SU-DHL-6 (cell line): ENCODE measurements at regions not wholly inside any gene's neighbourhood (a gene's known extent, or its start where the extent isn't known, plus 50 kb on each side); places are given as distances from the start of the nearest gene placed in this dataset.

Experiments used
- H2AFZ ChIP-seq: fragments of 200-600 bp; sonication (generic); 2 replicates; pipeline ENCODE4 v1.6.1; 2014; ENCODE audit warnings: low read depth, mild to moderate bottlenecking, moderate library complexity, mixed read lengths, antibody characterized with exemption, low read length; ENCODE audit not compliant: severe bottlenecking
- H3F3A ChIP-seq: fragments of 200-600 bp; shearing (Covaris generic); 2 replicates; pipeline ENCODE4 v1.6.0; 2016; ENCODE audit warnings: antibody characterized with exemption, mild to moderate bottlenecking; ENCODE audit not compliant: insufficient read depth
- H3K27ac ChIP-seq: fragments of 200-600 bp; sonication (generic); 2 replicates; pipeline ENCODE4 v1.5.1; 2016; ENCODE audit warnings: low read depth, mild to moderate bottlenecking, low read length, moderate library complexity, mixed read lengths
- H3K27me3 ChIP-seq: fragments of 200-600 bp; sonication (generic), shearing (Covaris generic); 2 replicates; pipeline ENCODE4 v1.6.0; 2014; ENCODE audit warnings: mild to moderate bottlenecking, low read length
- H3K36me3 ChIP-seq: fragments of 200-600 bp; sonication (generic); 2 replicates; pipeline ENCODE4 v1.6.1; 2014; ENCODE audit warnings: mild to moderate bottlenecking, low read length, mixed read lengths
- H3K4me2 ChIP-seq: fragments of 300-600, 200-600 bp; shearing (Covaris generic), sonication (generic); 2 replicates; pipeline ENCODE4 v1.6.0; 2014; ENCODE audit warnings: low read length, low read depth, mild to moderate bottlenecking; ENCODE audit not compliant: poor library complexity, severe bottlenecking
- H3K4me3 ChIP-seq: fragments of 200-600 bp; sonication (generic); 2 replicates; pipeline ENCODE4 v1.5.1; 2014; ENCODE audit warnings: antibody characterized with exemption, low read length, mild to moderate bottlenecking, mixed read lengths; ENCODE audit not compliant: insufficient read depth, poor library complexity, severe bottlenecking
- H3K79me2 ChIP-seq: fragments of 200-600 bp; sonication (generic); 2 replicates; pipeline ENCODE4 v1.6.1; 2014; ENCODE audit warnings: mild to moderate bottlenecking, low read length, moderate library complexity; ENCODE audit not compliant: insufficient read depth
- H3K9ac ChIP-seq: fragments of 200-600 bp; sonication (generic); 2 replicates; pipeline ENCODE4 v1.7.0; 2014; ENCODE audit warnings: mild to moderate bottlenecking, low read length
- H3K9me2 ChIP-seq: fragments of 200-600 bp; sonication (generic); replicated peaks from 2 replicates; pipeline ENCODE4 v1.6.1; 2014; ENCODE audit warnings: low read length; ENCODE audit not compliant: insufficient read depth
- H3K9me3 ChIP-seq: fragments of 200-600 bp; sonication (generic); 2 replicates; pipeline ENCODE4 v1.6.1; 2014; ENCODE audit warnings: low read length, mixed read lengths; ENCODE audit not compliant: insufficient read depth
- H4K20me1 ChIP-seq: fragments of 200-600 bp; sonication (generic); 2 replicates; pipeline ENCODE4 v1.6.1; 2014; ENCODE audit warnings: low read depth, mild to moderate bottlenecking, antibody characterized with exemption, low read length, moderate library complexity, mixed read lengths
- CTCF ChIP-seq: fragments of 200-600 bp; sonication (generic); IDR thresholded peaks from one replicate; pipeline ENCODE4 v1.5.1; 2017; ENCODE audit warnings: antibody characterized with exemption, mild to moderate bottlenecking, low read length, moderate library complexity; ENCODE audit not compliant: insufficient read depth, poor library complexity, severe bottlenecking
- EZH2phosphoT487 ChIP-seq: fragments of 200-600 bp; sonication (generic), shearing (Covaris generic); conservative IDR thresholded peaks from 2 replicates; pipeline ENCODE4 v1.6.1; 2018; ENCODE audit warnings: mild to moderate bottlenecking, antibody characterized with exemption, low read length, moderate library complexity, mixed read lengths

GRCh38 chr2:208985644-208986043 is 438.2 kb upstream of the MAP2 start:
- TF ChIP-seq CTCF (no peak), EZH2phosphoT487 (no peak)
- no peaks in the 10 kb centered on the region for H3K27me3 ChIP-seq
- H3K36me3 ChIP-seq: no peaks in the 10 kb centered on the region
- H3K4me2 ChIP-seq: no peak overlapping the region
- no peak overlapping the region for H2AFZ ChIP-seq
- no peaks in the 10 kb centered on the region for H3F3A ChIP-seq
- no peak overlapping the region for H3K27ac ChIP-seq
- H3K9ac ChIP-seq: no peak overlapping the region
- H3K79me2 ChIP-seq: no peaks in the 10 kb centered on the region
- H3K9me3 ChIP-seq: no peaks in the 10 kb centered on the region
- no peaks in the 10 kb centered on the region for H3K9me2 ChIP-seq
- H4K20me1 ChIP-seq: no peaks in the 10 kb centered on the region
- H3K4me3 ChIP-seq: no peak overlapping the region

- H4K20me1 ChIP-seq: no peaks in the 10 kb centered on the region
- H3K9ac ChIP-seq: no peak overlapping the region
- no peak overlapping the region for H3K4me2 ChIP-seq
- no peak overlapping the region for H3K4me3 ChIP-seq
- no peak overlapping the region for H3K27ac ChIP-seq
- no peaks in the 10 kb centered on the region for H3K9me2 ChIP-seq
- no peak for TF ChIP-seq EZH2phosphoT487
- TF ChIP-seq CTCF: no peak
- H3K9me3 ChIP-seq: no peaks in the 10 kb centered on the region
- no peaks in the 10 kb centered on the region for H3F3A ChIP-seq
- H2AFZ ChIP-seq: no peak overlapping the region
- no peaks in the 10 kb centered on the region for H3K27me3 ChIP-seq
- H3K36me3 ChIP-seq: no peaks in the 10 kb centered on the region
- no peaks in the 10 kb centered on the region for H3K79me2 ChIP-seq
Observed at GRCh38 chr2:208990716-208991115, 433.1 kb upstream of the MAP2 start.

GRCh38 chr2:208999911-209000310 is 423.9 kb upstream of the MAP2 start:
- no peak overlapping the region for H3K9ac ChIP-seq
- H3K9me3 ChIP-seq: no peaks in the 10 kb centered on the region
- H3K27me3 ChIP-seq: no peaks in the 10 kb centered on the region
- no peaks in the 10 kb centered on the region for H3K79me2 ChIP-seq
- TF ChIP-seq EZH2phosphoT487 (no peak), CTCF (no peak)
- no peaks in the 10 kb centered on the region for H3K36me3 ChIP-seq
- no peaks in the 10 kb centered on the region for H3K9me2 ChIP-seq
- no peak overlapping the region for H3K4me2 ChIP-seq
- no peak overlapping the region for H3K4me3 ChIP-seq
- no peak overlapping the region for H2AFZ ChIP-seq
- no peaks in the 10 kb centered on the region for H3F3A ChIP-seq
- H3K27ac ChIP-seq: no peak overlapping the region
- no peaks in the 10 kb centered on the region for H4K20me1 ChIP-seq

- Histone ChIP-seq H3K4me2 (no peak overlapping the region), H3K9me3 (peaks cover 8% of the 10 kb centered on the region; the same call in 1 of the 2 replicates), H3K79me2 (no peaks in the 10 kb centered on the region), H3K27me3 (no peaks in the 10 kb centered on the region), H3K9ac (no peak overlapping the region), H3K27ac (no peak overlapping the region), H4K20me1 (no peaks in the 10 kb centered on the region), H3K9me2 (no peaks in the 10 kb centered on the region), H3F3A (no peaks in the 10 kb centered on the region), H3K4me3 (no peak overlapping the region), H3K36me3 (no peaks in the 10 kb centered on the region), H2AFZ (no peak overlapping the region)
- no peak for TF ChIP-seq EZH2phosphoT487
- TF ChIP-seq CTCF: no peak
Observed at GRCh38 chr2:209002054-209002453, 421.8 kb upstream of the MAP2 start.
